ENCODE measurements at regions not wholly inside any gene's neighbourhood (a gene's known extent, or its start where the extent isn't known, plus 50 kb on each side); places are given as distances from the start of the nearest gene placed in this dataset.
A peak's percentile ranks its signal among the peaks of the same experiment; 100 is the strongest.

DNA sequence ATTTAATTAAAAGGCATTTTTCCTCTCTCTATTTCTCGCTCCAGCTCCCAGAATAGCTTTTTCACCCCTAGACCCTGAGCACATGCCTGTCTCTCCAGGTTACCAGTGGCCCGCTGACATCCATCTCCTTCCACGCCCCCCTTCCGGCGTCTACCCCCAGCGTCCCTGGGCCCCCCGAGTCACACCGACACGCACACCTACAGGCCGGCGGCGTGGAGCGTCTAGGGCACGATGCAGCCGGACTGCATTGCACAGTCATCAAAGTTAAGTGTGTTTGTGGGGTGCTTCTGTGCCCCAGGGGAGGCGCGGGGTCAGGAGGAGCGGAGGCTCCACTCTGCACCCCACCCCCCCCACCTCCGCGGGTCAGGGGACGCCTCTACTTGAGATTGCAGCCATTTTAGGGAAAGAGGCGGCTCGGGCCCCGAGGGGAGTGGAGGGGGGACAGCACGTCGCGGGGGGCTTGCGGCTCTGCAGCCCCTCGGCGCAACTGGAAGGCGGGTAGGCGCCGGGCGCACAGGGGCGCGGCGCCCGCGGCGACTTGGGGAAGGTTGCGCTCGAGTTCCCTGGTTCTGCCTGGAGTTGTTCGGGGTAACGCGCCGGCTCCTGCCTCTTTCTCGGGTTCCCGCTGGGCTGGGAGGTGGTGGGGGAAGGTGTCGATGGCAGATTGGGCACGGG lies 112.7 kb downstream of the DHX15 start (continued):
- TF ChIP-seq HDAC2 (IDR thresholded peaks at IDR 0.05; ENCODE audit: borderline replicate concordance in 1 of 2, low read depth in 2 of 2, low read length in 2 of 2) (no peak), KDM4A (IDR thresholded peaks at IDR 0.05; ENCODE audit: low read depth, low read length, severe bottlenecking) (peak; percentile 50), YY1 (IDR thresholded peaks at IDR 0.05; ENCODE audit: low read depth, low read length) (peak; percentile 93), NRF1 (IDR thresholded peaks at IDR 0.05; ENCODE audit: low read depth, low read length) (no peak), JUN (IDR thresholded peaks at IDR 0.05; ENCODE audit: low read depth, low read length) (no peak), GABPA (IDR thresholded peaks at IDR 0.05; ENCODE audit: borderline replicate concordance, insufficient read depth, low read length) (no peak), RFX5 (IDR thresholded peaks at IDR 0.05; ENCODE audit: borderline replicate concordance, low read depth, low read length) (no peak), SP2 (IDR thresholded peaks at IDR 0.05; ENCODE audit: low read length) (no peak), EP300 (IDR thresholded peaks at IDR 0.05; ENCODE audit: borderline replicate concordance in 1 of 2, low read depth in 2 of 2, low read length in 2 of 2) (no peak), SIN3A (conservative IDR thresholded peaks at IDR 0.05 in 1 of 2, IDR thresholded peaks at IDR 0.05 in 1 of 2; ENCODE audit: low read depth in 1 of 2, low read length in 2 of 2) (peak in 1 of 2 experiments; percentile 11; a peak in 1 of 4 replicates), HDAC6 (IDR thresholded peaks at IDR 0.05; ENCODE audit: low read depth, low read length) (no peak), CHD2 (IDR thresholded peaks at IDR 0.05; ENCODE audit: low read length) (no peak), EGR1 (IDR thresholded peaks at IDR 0.05; ENCODE audit: borderline replicate concordance, low read depth, low read length) (no peak), TBP (IDR thresholded peaks at IDR 0.05; ENCODE audit: low read depth, low read length) (no peak), POLR2AphosphoS5 (IDR thresholded peaks at IDR 0.05; ENCODE audit: low read depth, low read length) (no peak), PHF8 (conservative IDR thresholded peaks at IDR 0.05; ENCODE audit: low read depth, low read length) (peak; percentile 19; the same call in 1 of the 2 replicates)
